DOHH2 (cell line): ENCODE measurements at regions not wholly inside any gene's neighbourhood (a gene's known extent, or its start where the extent isn't known, plus 50 kb on each side); places are given as distances from the start of the nearest gene placed in this dataset.

ENCODE experiments used
- H3F3A ChIP-seq: fragments of 200-600 bp; sonication (generic), shearing (Covaris generic); 2 replicates; pipeline ENCODE4 v1.6.0; 2016; ENCODE audit warnings: antibody characterized with exemption, mild to moderate bottlenecking; ENCODE audit not compliant: control insufficient read depth, insufficient read depth
- H3K27ac ChIP-seq: fragments of 200-600 bp; sonication (generic); 2 replicates; pipeline ENCODE4 v1.5.1; 2014; ENCODE audit warnings: low read depth, mild to moderate bottlenecking, low read length, moderate library complexity
- H3K27me3 ChIP-seq: fragments of 200-600 bp; sonication (generic); 2 replicates; pipeline ENCODE4 v1.6.1; 2014; ENCODE audit warnings: mild to moderate bottlenecking, low read length, mixed read lengths; ENCODE audit not compliant: control insufficient read depth
- H3K36me3 ChIP-seq: fragments of 200-600 bp; sonication (generic); 2 replicates; pipeline ENCODE4 v1.6.1; 2014; ENCODE audit warnings: mild to moderate bottlenecking, low read length, moderate library complexity, mixed read lengths; ENCODE audit not compliant: control insufficient read depth
- H3K4me1 ChIP-seq: fragments of 200-600 bp; sonication (generic); 2 replicates; pipeline ENCODE4 v1.6.1; 2014; ENCODE audit warnings: mild to moderate bottlenecking, low read length, mixed read lengths; ENCODE audit not compliant: control insufficient read depth
- H3K4me2 ChIP-seq: fragments of 200-600 bp; sonication (generic); 2 replicates; pipeline ENCODE4 v1.6.0; 2014; ENCODE audit warnings: mild to moderate bottlenecking, low read length, moderate library complexity
- H3K4me3 ChIP-seq: fragments of 200-600 bp; sonication (generic); 2 replicates; pipeline ENCODE4 v1.5.1; 2014; ENCODE audit warnings: mild to moderate bottlenecking, low read length, mixed read lengths
- H3K79me2 ChIP-seq: fragments of 200-600 bp; sonication (generic); 2 replicates; pipeline ENCODE4 v1.6.1; 2014; ENCODE audit warnings: mild to moderate bottlenecking, low read length, mixed read lengths; ENCODE audit not compliant: control insufficient read depth
- H3K9me2 ChIP-seq: fragments of 200-600 bp; sonication (generic); replicated peaks from 2 replicates; pipeline ENCODE4 v1.6.1; 2014; ENCODE audit warnings: mild to moderate bottlenecking, low read length, mixed read lengths; ENCODE audit not compliant: control insufficient read depth
- H3K9me3 ChIP-seq: fragments of 200-600 bp; sonication (generic); 2 replicates; pipeline ENCODE4 v1.6.1; 2014; ENCODE audit warnings: antibody characterized with exemption, low read length, mixed read lengths; ENCODE audit not compliant: control insufficient read depth, insufficient read depth
- H4K20me1 ChIP-seq: fragments of 200-600 bp; sonication (generic); 2 replicates; pipeline ENCODE4 v1.6.0; 2014; ENCODE audit warnings: low read depth, mild to moderate bottlenecking, antibody characterized with exemption, low read length, moderate library complexity; ENCODE audit not compliant: control insufficient read depth, insufficient read depth
- EZH2phosphoT487 ChIP-seq: fragments of 200-600 bp; sonication (generic); IDR thresholded peaks from 2 replicates; pipeline ENCODE4 v1.6.1; 2017; ENCODE audit warnings: borderline replicate concordance, mild to moderate bottlenecking, antibody characterized with exemption, low read length, moderate library complexity, mixed read lengths
- TF ChIP-seq, protein P1 (sequence below): fragments of 200-600 bp; sonication (generic); IDR thresholded peaks from one replicate; pipeline ENCODE4 v1.5.1; 2014; ENCODE audit warnings: antibody characterized with exemption, mild to moderate bottlenecking, low read depth, low read length; ENCODE audit not compliant: poor library complexity, severe bottlenecking

DNA sequence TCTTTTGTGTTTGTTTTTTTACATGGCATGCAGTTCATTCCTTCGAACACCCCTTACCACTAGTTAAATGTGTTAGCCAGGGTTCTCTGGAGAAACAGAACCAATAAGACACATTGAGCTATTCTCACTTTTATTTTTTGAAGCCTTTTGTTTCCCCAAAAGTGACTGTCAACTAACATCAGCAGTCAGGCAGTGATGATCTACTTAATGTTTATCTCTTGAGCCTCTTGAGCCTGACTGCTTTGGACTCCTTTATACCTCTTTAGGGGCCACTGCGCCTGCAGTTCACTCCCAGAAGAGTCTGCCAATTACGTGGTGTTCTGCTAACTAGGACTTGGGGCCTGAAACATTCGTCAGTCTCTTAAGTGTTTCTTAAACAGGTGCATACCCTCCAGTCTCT is 163.7 kb upstream of the FLRT2 start:
- Histone ChIP-seq H3K27me3 (no peaks in the 10 kb centered on the region), H3K79me2 (no peaks in the 10 kb centered on the region), H3K4me1 (no peaks in the 10 kb centered on the region), H3K36me3 (no peaks in the 10 kb centered on the region), H3K9me2 (no peaks in the 10 kb centered on the region), H3F3A (no peaks in the 10 kb centered on the region), H3K27ac (no peak overlapping the region), H3K4me3 (no peak overlapping the region), H3K9me3 (no peaks in the 10 kb centered on the region), H4K20me1 (no peaks in the 10 kb centered on the region), H3K4me2 (no peak overlapping the region)
- TF ChIP-seq EZH2phosphoT487, result no peak
- TF ChIP-seq, protein P1, sequence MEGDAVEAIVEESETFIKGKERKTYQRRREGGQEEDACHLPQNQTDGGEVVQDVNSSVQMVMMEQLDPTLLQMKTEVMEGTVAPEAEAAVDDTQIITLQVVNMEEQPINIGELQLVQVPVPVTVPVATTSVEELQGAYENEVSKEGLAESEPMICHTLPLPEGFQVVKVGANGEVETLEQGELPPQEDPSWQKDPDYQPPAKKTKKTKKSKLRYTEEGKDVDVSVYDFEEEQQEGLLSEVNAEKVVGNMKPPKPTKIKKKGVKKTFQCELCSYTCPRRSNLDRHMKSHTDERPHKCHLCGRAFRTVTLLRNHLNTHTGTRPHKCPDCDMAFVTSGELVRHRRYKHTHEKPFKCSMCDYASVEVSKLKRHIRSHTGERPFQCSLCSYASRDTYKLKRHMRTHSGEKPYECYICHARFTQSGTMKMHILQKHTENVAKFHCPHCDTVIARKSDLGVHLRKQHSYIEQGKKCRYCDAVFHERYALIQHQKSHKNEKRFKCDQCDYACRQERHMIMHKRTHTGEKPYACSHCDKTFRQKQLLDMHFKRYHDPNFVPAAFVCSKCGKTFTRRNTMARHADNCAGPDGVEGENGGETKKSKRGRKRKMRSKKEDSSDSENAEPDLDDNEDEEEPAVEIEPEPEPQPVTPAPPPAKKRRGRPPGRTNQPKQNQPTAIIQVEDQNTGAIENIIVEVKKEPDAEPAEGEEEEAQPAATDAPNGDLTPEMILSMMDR, result no peak

DNA sequence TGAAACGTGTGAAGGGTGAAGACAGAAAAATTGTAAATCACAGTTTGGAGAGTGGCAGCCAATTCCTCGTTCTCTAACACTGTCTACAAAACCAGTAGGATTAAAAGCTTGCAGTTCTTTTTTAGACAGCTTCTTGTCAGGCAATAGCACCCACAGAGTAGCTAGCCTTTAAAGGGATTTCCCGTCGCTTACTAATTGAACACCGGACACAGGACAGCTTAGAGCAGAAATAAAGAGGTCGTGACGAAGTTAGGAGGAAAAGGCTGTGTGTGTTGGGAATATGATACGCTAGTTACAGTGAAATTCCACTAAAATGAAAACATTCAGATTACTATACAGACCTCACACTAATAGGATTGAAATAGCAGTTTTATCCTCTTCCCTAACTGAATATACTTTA is 149.1 kb upstream of the FLRT2 start:
- no peaks in the 10 kb centered on the region for H3K79me2 ChIP-seq
- H3K27me3 ChIP-seq, result no peaks in the 10 kb centered on the region
- no peak overlapping the region for H3K4me3 ChIP-seq
- TF ChIP-seq, protein P1, result no peak
- no peak for TF ChIP-seq EZH2phosphoT487
- no peaks in the 10 kb centered on the region for H3K9me2 ChIP-seq
- no peaks in the 10 kb centered on the region for H3K36me3 ChIP-seq
- no peaks in the 10 kb centered on the region for H4K20me1 ChIP-seq
- no peaks in the 10 kb centered on the region for H3K4me1 ChIP-seq
- H3K27ac ChIP-seq, result no peak overlapping the region
- no peaks in the 10 kb centered on the region for H3F3A ChIP-seq
- H3K9me3 ChIP-seq, result no peaks in the 10 kb centered on the region
- H3K4me2 ChIP-seq, result no peak overlapping the region

DNA sequence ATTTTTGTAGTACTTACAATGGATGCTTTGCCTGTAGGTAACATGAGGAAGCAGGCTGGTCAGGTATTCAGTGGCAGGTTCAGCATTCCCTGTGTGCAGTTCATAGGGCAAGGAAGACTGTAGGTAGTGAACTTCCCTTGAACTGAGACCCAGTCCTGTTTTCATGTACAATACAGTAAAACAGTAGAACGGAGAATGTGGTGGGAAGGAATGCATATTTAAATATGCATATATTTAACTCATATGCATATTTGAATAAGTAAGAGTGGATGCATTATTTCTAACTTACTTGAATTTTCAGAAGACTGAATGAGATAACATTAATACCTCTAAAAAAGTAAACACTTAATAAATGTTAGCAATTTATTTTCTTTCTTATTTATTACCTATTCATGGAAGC is 147.6 kb upstream of the FLRT2 start:
- no peaks in the 10 kb centered on the region for H3K9me3 ChIP-seq
- no peaks in the 10 kb centered on the region for H3K27me3 ChIP-seq
- no peaks in the 10 kb centered on the region for H4K20me1 ChIP-seq
- H3K9me2 ChIP-seq, result no peaks in the 10 kb centered on the region
- H3K4me3 ChIP-seq, result no peak overlapping the region
- no peak for TF ChIP-seq EZH2phosphoT487
- TF ChIP-seq, protein P1, result no peak
- no peak overlapping the region for H3K4me2 ChIP-seq
- no peaks in the 10 kb centered on the region for H3K79me2 ChIP-seq
- H3K27ac ChIP-seq, result no peak overlapping the region
- no peaks in the 10 kb centered on the region for H3K4me1 ChIP-seq
- H3K36me3 ChIP-seq, result no peaks in the 10 kb centered on the region
- no peaks in the 10 kb centered on the region for H3F3A ChIP-seq

DNA sequence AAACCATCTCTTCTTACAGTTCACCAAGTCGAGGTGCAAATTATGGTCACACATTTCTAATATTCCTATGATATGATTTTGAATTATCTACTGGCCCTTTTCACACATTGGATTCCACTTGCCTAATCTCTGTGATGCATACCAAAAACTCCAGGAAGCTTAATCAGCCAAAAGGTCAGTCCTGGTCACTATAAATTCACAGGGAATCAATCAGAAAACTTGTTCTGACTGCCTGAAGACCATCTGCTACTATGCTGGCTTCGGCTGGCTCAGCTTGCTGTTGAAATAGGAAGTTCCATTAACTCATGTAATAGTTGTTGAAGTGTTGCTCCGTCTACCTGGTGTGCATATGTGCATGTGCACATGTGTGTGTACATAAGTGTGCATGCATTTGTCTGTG is 142.8 kb upstream of the FLRT2 start:
- Histone ChIP-seq H3K27ac (no peak overlapping the region), H3K79me2 (no peaks in the 10 kb centered on the region), H3K36me3 (no peaks in the 10 kb centered on the region), H3K9me3 (no peaks in the 10 kb centered on the region), H3K9me2 (no peaks in the 10 kb centered on the region), H3K4me2 (no peak overlapping the region), H3K4me1 (no peaks in the 10 kb centered on the region), H3K27me3 (no peaks in the 10 kb centered on the region), H3F3A (no peaks in the 10 kb centered on the region), H4K20me1 (no peaks in the 10 kb centered on the region), H3K4me3 (no peak overlapping the region)
- TF ChIP-seq EZH2phosphoT487, result no peak
- TF ChIP-seq, protein P1, result no peak
